Panc1 (cell line): ENCODE measurements at regions not wholly inside any gene's neighbourhood (a gene's known extent, or its start where the extent isn't known, plus 50 kb on each side); places are given as distances from the start of the nearest gene placed in this dataset.

Experiments used
- ATAC-seq: fragments of 200-7000 bp; cut with Tn5 transposase; 2 replicates; pipeline ENCODE4 v1.9.1; 2020; ENCODE audit warnings: mild to moderate bottlenecking, moderate library complexity
- BruUV-seq: library from RNA; stranded (reverse); fragments of 400-500 nt; replicated peaks from 2 replicates; lab custom pipeline; 2021; lab: Mats Ljungman, UMichigan
- CTCF ChIA-PET: fragments of 300-600 bp; sonication (Branson Sonifier 250); formaldehyde crosslinking; loops from one replicate; lab custom pipeline; 2022; ENCODE audit warnings: antibody characterized with exemption; lab: Charles Lee
- POLR2A ChIA-PET: fragments of 300-600 bp; sonication (Branson Sonifier 250); formaldehyde crosslinking; loops from one replicate; lab custom pipeline; 2022; ENCODE audit warnings: antibody characterized with exemption; lab: Charles Lee
- DNase-seq: peaks from one replicate; pipeline ENCODE4 v3.0.0-alpha.2; 2010; ENCODE audit warnings: low read depth, low spot score
- H3K27ac ChIP-seq: 2 replicates; pipeline ENCODE4 v1.5.1; 2011; ENCODE audit warnings: mild to moderate bottlenecking, low read length, inconsistent platforms
- H3K27me3 ChIP-seq: fragments of 200-500 bp; sonication (Bioruptor generic); 2 replicates; pipeline ENCODE4 v1.6.0; 2014; ENCODE audit warnings: low read length, inconsistent platforms; ENCODE audit not compliant: control insufficient read depth, insufficient read depth
- H3K36me3 ChIP-seq: fragments of 200-500 bp; sonication (Bioruptor generic); 2 replicates; pipeline ENCODE4 v1.5.1; 2014; ENCODE audit warnings: inconsistent platforms, mild to moderate bottlenecking, low read length, moderate library complexity; ENCODE audit not compliant: control insufficient read depth, insufficient read depth
- H3K4me1 ChIP-seq: 2 replicates; pipeline ENCODE4 v1.5.1; 2011; ENCODE audit warnings: inconsistent platforms, mild to moderate bottlenecking, low read length, moderate library complexity; ENCODE audit not compliant: control insufficient read depth, insufficient read depth
- H3K4me3 ChIP-seq, 2 experiments: 2 replicates each; pipeline ENCODE4 v1.5.1; 2011 to 2012; ENCODE audit warnings: low read depth in 2 of 2, low read length in 2 of 2, mild to moderate bottlenecking in 2 of 2, inconsistent platforms in 1 of 2, moderate library complexity in 1 of 2
- H3K9me3 ChIP-seq: fragments of 200-500 bp; sonication (Bioruptor generic); 2 replicates; pipeline ENCODE4 v1.5.1; 2014; ENCODE audit warnings: low read depth, mild to moderate bottlenecking, inconsistent platforms, low read length, moderate library complexity; ENCODE audit not compliant: control insufficient read depth, insufficient read depth
- POLR2AphosphoS5 ChIP-seq: IDR thresholded peaks from 2 replicates; pipeline ENCODE4 v1.6.1; 2012; ENCODE audit warnings: mild to moderate bottlenecking, low read depth, low read length, moderate library complexity
- SIN3A ChIP-seq: IDR thresholded peaks from 2 replicates; pipeline ENCODE4 v1.6.1; 2012; ENCODE audit warnings: low read depth, mild to moderate bottlenecking, low read length, moderate library complexity, borderline replicate concordance; ENCODE audit not compliant: insufficient read depth
- TCF7L2 ChIP-seq: IDR thresholded peaks from 2 replicates; pipeline ENCODE4 v1.6.1; 2011; ENCODE audit warnings: mild to moderate bottlenecking, low read depth, low read length, inconsistent platforms
- in situ Hi-C: cut with HindIII; loops from 2 replicates; pipeline ENCODE4 v1.10.0; 2016; ENCODE audit warnings: low sequenced_read_pairs, low pct_unique_long_range_greater_than_20kb
- intact Hi-C: fragments of 100-400 bp; cut with micrococcal nuclease; formaldehyde crosslinking; loops from one replicate; pipeline ENCODE4 v1.10.0; 2022; ENCODE audit not compliant: unreplicated experiment
- TF ChIP-seq, protein P1 (sequence below), 2 experiments: IDR thresholded peaks; 2 replicates each; pipeline ENCODE4 v1.6.1; 2011 to 2012; ENCODE audit warnings: low read depth in 2 of 2, control low read depth in 1 of 2, low read length in 1 of 2, mild to moderate bottlenecking in 1 of 2, moderate library complexity in 1 of 2; ENCODE audit not compliant: insufficient read depth in 1 of 2
- TF ChIP-seq, protein P2 (sequence below): fragments of 450-650 bp; IDR thresholded peaks from 2 replicates; pipeline ENCODE4 v1.5.1; 2017; ENCODE audit warnings: mild to moderate bottlenecking

DNA sequence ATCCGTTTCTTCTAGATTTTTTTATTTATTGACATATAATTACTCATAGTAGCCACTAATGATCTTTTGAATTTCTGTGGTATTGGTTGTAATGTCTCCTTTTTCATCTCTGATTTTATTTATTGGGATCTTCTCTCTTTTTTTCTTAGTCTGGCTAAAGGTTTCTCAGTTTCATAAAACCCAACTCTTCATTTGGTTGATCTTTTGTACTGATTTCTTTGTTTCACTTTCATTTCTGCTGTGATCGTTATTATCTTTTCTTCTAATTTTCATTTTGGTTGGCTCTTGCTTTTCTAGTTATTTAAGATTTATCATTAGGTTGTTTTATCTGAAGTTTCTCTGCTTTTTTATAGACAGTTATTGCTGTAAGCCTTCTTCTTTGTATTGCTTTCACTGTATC is 463.6 kb upstream of the CRIM1 start:
- no peak overlapping the region for H3K4me3 ChIP-seq
- ChIA-PET POLR2A (no interaction called here), CTCF (no interaction called here)
- H3K9me3 ChIP-seq: no peaks in the 10 kb centered on the region
- no peaks in the 10 kb centered on the region for H3K36me3 ChIP-seq
- ATAC-seq (no peak), DNase-seq (no peak)
- TF ChIP-seq TCF7L2 (no peak), POLR2AphosphoS5 (no peak), SIN3A (no peak)
- TF ChIP-seq, protein P1, sequence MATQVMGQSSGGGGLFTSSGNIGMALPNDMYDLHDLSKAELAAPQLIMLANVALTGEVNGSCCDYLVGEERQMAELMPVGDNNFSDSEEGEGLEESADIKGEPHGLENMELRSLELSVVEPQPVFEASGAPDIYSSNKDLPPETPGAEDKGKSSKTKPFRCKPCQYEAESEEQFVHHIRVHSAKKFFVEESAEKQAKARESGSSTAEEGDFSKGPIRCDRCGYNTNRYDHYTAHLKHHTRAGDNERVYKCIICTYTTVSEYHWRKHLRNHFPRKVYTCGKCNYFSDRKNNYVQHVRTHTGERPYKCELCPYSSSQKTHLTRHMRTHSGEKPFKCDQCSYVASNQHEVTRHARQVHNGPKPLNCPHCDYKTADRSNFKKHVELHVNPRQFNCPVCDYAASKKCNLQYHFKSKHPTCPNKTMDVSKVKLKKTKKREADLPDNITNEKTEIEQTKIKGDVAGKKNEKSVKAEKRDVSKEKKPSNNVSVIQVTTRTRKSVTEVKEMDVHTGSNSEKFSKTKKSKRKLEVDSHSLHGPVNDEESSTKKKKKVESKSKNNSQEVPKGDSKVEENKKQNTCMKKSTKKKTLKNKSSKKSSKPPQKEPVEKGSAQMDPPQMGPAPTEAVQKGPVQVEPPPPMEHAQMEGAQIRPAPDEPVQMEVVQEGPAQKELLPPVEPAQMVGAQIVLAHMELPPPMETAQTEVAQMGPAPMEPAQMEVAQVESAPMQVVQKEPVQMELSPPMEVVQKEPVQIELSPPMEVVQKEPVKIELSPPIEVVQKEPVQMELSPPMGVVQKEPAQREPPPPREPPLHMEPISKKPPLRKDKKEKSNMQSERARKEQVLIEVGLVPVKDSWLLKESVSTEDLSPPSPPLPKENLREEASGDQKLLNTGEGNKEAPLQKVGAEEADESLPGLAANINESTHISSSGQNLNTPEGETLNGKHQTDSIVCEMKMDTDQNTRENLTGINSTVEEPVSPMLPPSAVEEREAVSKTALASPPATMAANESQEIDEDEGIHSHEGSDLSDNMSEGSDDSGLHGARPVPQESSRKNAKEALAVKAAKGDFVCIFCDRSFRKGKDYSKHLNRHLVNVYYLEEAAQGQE (IDR thresholded peaks at IDR 0.05; ENCODE audit: insufficient read depth in 1 of 2, low read depth in 2 of 2, low read length in 1 of 2): no peak
- TF ChIP-seq, protein P2, sequence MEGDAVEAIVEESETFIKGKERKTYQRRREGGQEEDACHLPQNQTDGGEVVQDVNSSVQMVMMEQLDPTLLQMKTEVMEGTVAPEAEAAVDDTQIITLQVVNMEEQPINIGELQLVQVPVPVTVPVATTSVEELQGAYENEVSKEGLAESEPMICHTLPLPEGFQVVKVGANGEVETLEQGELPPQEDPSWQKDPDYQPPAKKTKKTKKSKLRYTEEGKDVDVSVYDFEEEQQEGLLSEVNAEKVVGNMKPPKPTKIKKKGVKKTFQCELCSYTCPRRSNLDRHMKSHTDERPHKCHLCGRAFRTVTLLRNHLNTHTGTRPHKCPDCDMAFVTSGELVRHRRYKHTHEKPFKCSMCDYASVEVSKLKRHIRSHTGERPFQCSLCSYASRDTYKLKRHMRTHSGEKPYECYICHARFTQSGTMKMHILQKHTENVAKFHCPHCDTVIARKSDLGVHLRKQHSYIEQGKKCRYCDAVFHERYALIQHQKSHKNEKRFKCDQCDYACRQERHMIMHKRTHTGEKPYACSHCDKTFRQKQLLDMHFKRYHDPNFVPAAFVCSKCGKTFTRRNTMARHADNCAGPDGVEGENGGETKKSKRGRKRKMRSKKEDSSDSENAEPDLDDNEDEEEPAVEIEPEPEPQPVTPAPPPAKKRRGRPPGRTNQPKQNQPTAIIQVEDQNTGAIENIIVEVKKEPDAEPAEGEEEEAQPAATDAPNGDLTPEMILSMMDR: no peak
- H3K27ac ChIP-seq: no peak overlapping the region
- intact Hi-C loops: no loop called here
- in situ Hi-C loops: no loop called here
- H3K27me3 ChIP-seq: no peaks in the 10 kb centered on the region
- no peaks in the 10 kb centered on the region for H3K4me1 ChIP-seq
- no TSS peak for BruUV-seq

GRCh38 chr2:35891528-35891927 is 464.1 kb upstream of the CRIM1 start:
- ChIA-PET CTCF (no interaction called here), POLR2A (no interaction called here)
- H3K9me3 ChIP-seq: no peaks in the 10 kb centered on the region
- ATAC-seq: no peak
- no peak overlapping the region for H3K4me3 ChIP-seq
- H3K27ac ChIP-seq: no peak overlapping the region
- intact Hi-C loops (no loop called here), in situ Hi-C loops (no loop called here)
- no peaks in the 10 kb centered on the region for H3K36me3 ChIP-seq
- DNase-seq: no peak
- no peaks in the 10 kb centered on the region for H3K27me3 ChIP-seq
- no peaks in the 10 kb centered on the region for H3K4me1 ChIP-seq
- no peak for TF ChIP-seq SIN3A
- no peak for TF ChIP-seq TCF7L2
- no peak for TF ChIP-seq POLR2AphosphoS5
- TF ChIP-seq, protein P1 (IDR thresholded peaks at IDR 0.05; ENCODE audit: insufficient read depth in 1 of 2, low read depth in 2 of 2, low read length in 1 of 2): no peak
- TF ChIP-seq, protein P2: no peak
- no TSS peak for BruUV-seq
